GM12891 (cell line): ENCODE measurements at regions not wholly inside any gene's neighbourhood (a gene's known extent, or its start where the extent isn't known, plus 50 kb on each side); places are given as distances from the start of the nearest gene placed in this dataset.

Experiments used
- DNase-seq: peaks from one replicate; pipeline ENCODE4 v3.0.0; 2011; ENCODE audit warnings: low spot score; ENCODE audit not compliant: insufficient read length
- FAIRE-seq: peaks from 2 replicates; lab custom pipeline; 2011; peaks lifted over from hg19 to GRCh38; lab: Jason Lieb, UNC
- PAX5 ChIP-seq: IDR thresholded peaks from 2 replicates; pipeline ENCODE4 v1.6.1; 2011; ENCODE audit warnings: low read length, moderate library complexity, mild to moderate bottlenecking; ENCODE audit not compliant: insufficient read depth, severe bottlenecking
- POLR2A ChIP-seq: IDR thresholded peaks from 2 replicates; pipeline ENCODE4 v1.6.1; 2011; ENCODE audit warnings: low read depth, low read length, control low read depth
- POLR2AphosphoS5 ChIP-seq: IDR thresholded peaks from 2 replicates; pipeline ENCODE4 v1.6.1; 2011; ENCODE audit warnings: low read depth, low read length, control low read depth
- POU2F2 ChIP-seq: IDR thresholded peaks from 2 replicates; pipeline ENCODE4 v1.6.1; 2011; ENCODE audit warnings: low read depth, mild to moderate bottlenecking, control low read depth, low read length, moderate library complexity
- SPI1 ChIP-seq: IDR thresholded peaks from 2 replicates; pipeline ENCODE4 v1.6.1; 2011; ENCODE audit warnings: low read depth, low read length, control low read depth
- TAF1 ChIP-seq: IDR thresholded peaks from 2 replicates; pipeline ENCODE4 v1.6.1; 2011; ENCODE audit warnings: low read depth, low read length, control low read depth

- DNase-seq (no peak), FAIRE-seq (no peak)
- no peak for TF ChIP-seq PAX5
- TF ChIP-seq POLR2A = no peak
- no peak for TF ChIP-seq POLR2AphosphoS5
- TF ChIP-seq SPI1 = no peak
- TF ChIP-seq POU2F2 = no peak
Measured at GRCh38 chr3:150061288-150062024, 90.8 kb upstream of the PFN2 start.

- DNase-seq = no peak
- TF ChIP-seq POU2F2 (no peak), PAX5 (no peak), TAF1 (no peak), POLR2A (no peak), SPI1 (no peak), POLR2AphosphoS5 (no peak)
- FAIRE-seq = no peak
Measured at GRCh38 chr3:150059729-150060128, 89.0 kb upstream of the PFN2 start.

GRCh38 chr3:150059241-150059640, 88.5 kb upstream of the PFN2 start:
- no peak for DNase-seq
- TF ChIP-seq POLR2AphosphoS5 = no peak
- TF ChIP-seq PAX5 = no peak
- TF ChIP-seq POLR2A = no peak
- no peak for TF ChIP-seq POU2F2
- TF ChIP-seq TAF1 = no peak
- TF ChIP-seq SPI1 = no peak
- FAIRE-seq = no peak

GRCh38 chr3:150057227-150057626, 86.5 kb upstream of the PFN2 start:
- no peak for TF ChIP-seq POLR2A
- TF ChIP-seq TAF1 = no peak
- no peak for TF ChIP-seq SPI1
- TF ChIP-seq PAX5 = no peak
- no peak for TF ChIP-seq POU2F2
- DNase-seq (no peak), FAIRE-seq (no peak)

- TF ChIP-seq POLR2A (no peak), POU2F2 (no peak), SPI1 (no peak), POLR2AphosphoS5 (no peak), PAX5 (no peak), TAF1 (no peak)
- FAIRE-seq (no peak), DNase-seq (no peak)
Measured at GRCh38 chr3:150055332-150055731, 84.6 kb upstream of the PFN2 start.

- FAIRE-seq (no peak), DNase-seq (no peak)
- TF ChIP-seq POLR2A (no peak), SPI1 (no peak), POU2F2 (no peak), POLR2AphosphoS5 (no peak), PAX5 (no peak), TAF1 (no peak)
Measured at GRCh38 chr3:150054635-150055034, 83.9 kb upstream of the PFN2 start.

- FAIRE-seq (no peak), DNase-seq (no peak)
- TF ChIP-seq SPI1 (no peak), POU2F2 (no peak), POLR2A (no peak), TAF1 (no peak), POLR2AphosphoS5 (no peak), PAX5 (no peak)
Measured at GRCh38 chr3:150050510-150050909, 79.8 kb upstream of the PFN2 start.

- no peak for FAIRE-seq
- TF ChIP-seq POU2F2 (no peak), TAF1 (no peak), PAX5 (no peak), SPI1 (no peak), POLR2A (no peak), POLR2AphosphoS5 (no peak)
Measured at GRCh38 chr3:150049317-150049716, 78.6 kb upstream of the PFN2 start.

GRCh38 chr3:150041877-150042276, 71.2 kb upstream of the PFN2 start:
- DNase-seq (no peak), FAIRE-seq (no peak)
- TF ChIP-seq POLR2AphosphoS5 (no peak), TAF1 (no peak), SPI1 (no peak), POLR2A (no peak), POU2F2 (no peak), PAX5 (no peak)

More at GRCh38 chr3:150049317-150049716, 78.6 kb upstream of the PFN2 start:
- DNase-seq = no peak

GRCh38 chr3:150040097-150040496, 69.4 kb upstream of the PFN2 start:
- DNase-seq (no peak), FAIRE-seq (no peak)
- TF ChIP-seq PAX5 (no peak), POLR2A (no peak), POLR2AphosphoS5 (no peak), SPI1 (no peak), POU2F2 (no peak), TAF1 (no peak)
